22Rv1 (cell line): ENCODE measurements at regions not wholly inside any gene's neighbourhood (a gene's known extent, or its start where the extent isn't known, plus 50 kb on each side); places are given as distances from the start of the nearest gene placed in this dataset.
"Not testable (repeated sequence)": the region's sequence is repeated elsewhere in the genome, so short reads cannot be mapped to it uniquely, and the experiment has no call there.

Experiments
- H3K27ac ChIP-seq: fragments of 450-650 bp; 2 replicates; pipeline ENCODE4 v1.5.1; 2017
- ZFX ChIP-seq: fragments of 450-650 bp; IDR thresholded peaks from 2 replicates; pipeline ENCODE4 v1.6.1; 2017; ENCODE audit warnings: antibody characterized with exemption, borderline replicate concordance
- TF ChIP-seq, protein P1 (sequence below): fragments of 450-650 bp; IDR thresholded peaks from 2 replicates; pipeline ENCODE4 v1.5.1; 2017; ENCODE audit warnings: mild to moderate bottlenecking

DNA sequence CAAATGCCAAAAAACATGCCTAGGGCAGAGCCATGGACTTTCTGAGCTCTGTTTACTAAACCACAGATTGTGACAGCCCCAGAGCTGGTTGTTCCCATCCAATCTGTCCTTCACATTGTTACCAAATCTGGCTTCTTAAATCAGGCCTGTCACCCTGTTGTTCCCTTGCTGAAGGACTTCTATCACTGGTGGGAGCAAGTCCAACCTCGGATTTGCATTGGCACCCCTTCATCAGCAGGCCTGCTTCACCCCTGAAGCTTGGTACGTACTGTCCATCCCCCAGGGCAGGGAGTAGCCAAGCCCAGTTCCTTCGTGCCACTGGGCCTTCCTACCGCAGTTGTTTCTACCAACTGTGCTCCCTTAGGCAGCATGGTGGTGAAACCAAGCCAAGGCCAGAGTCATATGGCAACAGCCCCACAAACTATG lies 357.3 kb upstream of the JARID2 start:
- H3K27ac ChIP-seq: no peak overlapping the region
- TF ChIP-seq, protein P1, sequence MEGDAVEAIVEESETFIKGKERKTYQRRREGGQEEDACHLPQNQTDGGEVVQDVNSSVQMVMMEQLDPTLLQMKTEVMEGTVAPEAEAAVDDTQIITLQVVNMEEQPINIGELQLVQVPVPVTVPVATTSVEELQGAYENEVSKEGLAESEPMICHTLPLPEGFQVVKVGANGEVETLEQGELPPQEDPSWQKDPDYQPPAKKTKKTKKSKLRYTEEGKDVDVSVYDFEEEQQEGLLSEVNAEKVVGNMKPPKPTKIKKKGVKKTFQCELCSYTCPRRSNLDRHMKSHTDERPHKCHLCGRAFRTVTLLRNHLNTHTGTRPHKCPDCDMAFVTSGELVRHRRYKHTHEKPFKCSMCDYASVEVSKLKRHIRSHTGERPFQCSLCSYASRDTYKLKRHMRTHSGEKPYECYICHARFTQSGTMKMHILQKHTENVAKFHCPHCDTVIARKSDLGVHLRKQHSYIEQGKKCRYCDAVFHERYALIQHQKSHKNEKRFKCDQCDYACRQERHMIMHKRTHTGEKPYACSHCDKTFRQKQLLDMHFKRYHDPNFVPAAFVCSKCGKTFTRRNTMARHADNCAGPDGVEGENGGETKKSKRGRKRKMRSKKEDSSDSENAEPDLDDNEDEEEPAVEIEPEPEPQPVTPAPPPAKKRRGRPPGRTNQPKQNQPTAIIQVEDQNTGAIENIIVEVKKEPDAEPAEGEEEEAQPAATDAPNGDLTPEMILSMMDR: no peak
- TF ChIP-seq ZFX: no peak

GRCh38 chr6:14889188-14889587 lies 356.7 kb upstream of the JARID2 start:
- H3K27ac ChIP-seq: 0 out of 2 replicates have a peak overlapping the region, but pooled peaks have one; percentile 17
- TF ChIP-seq, protein P1: no peak
- TF ChIP-seq ZFX: no peak

GRCh38 chr6:14889611-14890593 lies 356.0 kb upstream of the JARID2 start:
- TF ChIP-seq ZFX: no peak
- TF ChIP-seq, protein P1: no peak
- H3K27ac ChIP-seq: 0 out of 2 replicates have a peak overlapping the region, but pooled peaks have one; percentile 17

DNA sequence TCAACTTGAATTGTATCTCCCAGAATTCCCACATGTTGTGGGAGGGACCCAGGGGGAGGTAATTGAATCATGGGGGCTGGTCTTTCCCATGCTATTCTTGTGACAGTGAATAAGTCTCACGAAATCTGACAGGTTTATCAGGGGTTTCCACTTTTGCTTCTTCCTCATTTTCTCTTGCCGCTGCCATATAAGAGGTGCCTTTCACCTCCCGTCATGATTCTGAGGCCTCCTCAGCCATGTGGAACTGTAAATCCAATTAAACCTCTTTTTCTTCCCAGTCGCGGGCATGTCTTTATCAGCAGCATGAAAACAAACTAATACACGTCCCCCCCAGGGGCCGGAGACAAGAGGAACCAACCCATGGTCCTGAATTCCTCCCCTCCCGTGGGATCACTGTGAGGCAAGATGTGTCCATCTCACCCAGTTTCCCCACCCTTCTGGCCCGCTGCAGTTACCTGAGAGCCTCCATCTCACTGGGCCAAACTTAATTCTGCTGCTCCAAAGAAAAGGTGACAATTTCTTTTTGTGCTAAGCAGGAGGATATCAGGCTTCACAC lies 354.0 kb upstream of the JARID2 start:
- not testable (repeated sequence) for H3K27ac ChIP-seq

DNA sequence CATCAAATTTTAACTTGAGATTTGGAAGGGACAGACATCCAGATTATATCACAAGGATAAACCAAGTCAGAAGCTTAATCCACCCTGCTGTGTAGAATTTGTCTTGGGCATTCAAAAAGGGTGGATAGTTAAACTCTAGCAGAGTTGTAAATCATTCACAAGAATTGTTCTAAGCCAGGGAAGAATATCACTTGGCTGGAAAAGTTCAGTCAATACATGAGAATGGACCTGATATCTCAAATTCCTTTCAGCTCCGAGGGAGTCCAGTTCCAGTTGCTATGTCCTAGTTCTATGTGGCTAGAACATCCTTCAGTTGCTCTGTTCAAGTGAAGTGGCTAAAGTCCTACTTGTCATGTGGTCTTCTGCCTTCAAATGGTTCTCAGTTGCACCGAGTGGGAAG lies 351.8 kb upstream of the JARID2 start:
- TF ChIP-seq ZFX: no peak
- TF ChIP-seq, protein P1: no peak

DNA sequence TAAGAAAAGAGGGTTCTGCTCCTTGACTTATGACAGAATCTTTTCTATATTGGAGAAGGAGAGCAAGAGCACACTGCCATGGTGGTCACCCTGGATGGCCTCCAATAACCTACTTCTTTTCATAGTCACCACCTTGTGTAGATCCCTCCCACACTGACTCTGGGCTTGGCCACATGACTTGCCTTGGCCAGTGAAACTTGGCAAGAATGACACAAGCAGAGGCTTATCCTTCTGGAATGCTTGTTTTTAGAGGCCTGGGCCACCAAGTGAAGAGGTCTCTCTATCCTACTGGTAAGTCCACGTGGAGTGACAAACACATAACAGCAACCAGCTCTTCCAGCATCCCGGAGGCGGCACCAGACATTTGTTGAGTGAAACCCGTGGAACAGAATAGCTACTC lies 349.4 kb upstream of the JARID2 start:
- no peak overlapping the region for H3K27ac ChIP-seq
- TF ChIP-seq, protein P1: no peak
- TF ChIP-seq ZFX: no peak

More for the DNA sequence above, 351.8 kb upstream of the JARID2 start:
- no peak overlapping the region for H3K27ac ChIP-seq

GRCh38 chr6:14897831-14898230 lies 348.0 kb upstream of the JARID2 start:
- no peak for TF ChIP-seq ZFX
- TF ChIP-seq, protein P1: no peak
- no peak overlapping the region for H3K27ac ChIP-seq

- H3K27ac ChIP-seq: not testable (repeated sequence)
These were observed 346.4 kb upstream of the JARID2 start for GRCh38 chr6:14899441-14899840.
